Lower leg skin (tissue), 3 donors: ENCODE measurements at regions not wholly inside any gene's neighbourhood (a gene's known extent, or its start where the extent isn't known, plus 50 kb on each side); places are given as distances from the start of the nearest gene placed in this dataset.

Experiments
- CTCF ChIP-seq, 3 donors: fragments of 450-650 bp; IDR thresholded peaks; one replicate each; pipeline ENCODE4 v1.5.1; 2016; ENCODE audit warnings: antibody characterized with exemption in 3 of 3, mild to moderate bottlenecking in 3 of 3, moderate library complexity in 2 of 3
- POLR2A ChIP-seq, 2 donors: fragments of 450-650 bp; IDR thresholded peaks; one replicate each; pipeline ENCODE4 v1.6.1; 2016 to 2017; ENCODE audit warnings: antibody characterized with exemption in 2 of 2, mild to moderate bottlenecking in 1 of 2, moderate library complexity in 1 of 2

GRCh38 chr6:6845603-6846002 lies 257.1 kb downstream of the LY86 start:
- TF ChIP-seq CTCF (IDR thresholded peaks at IDR 0.05) (no peak), POLR2A (IDR thresholded peaks at IDR 0.05) (no peak)
